NT2/D1 (cell line): ENCODE measurements at regions not wholly inside any gene's neighbourhood (a gene's known extent, or its start where the extent isn't known, plus 50 kb on each side); places are given as distances from the start of the nearest gene placed in this dataset.

ENCODE experiments used
- YY1 ChIP-seq: IDR thresholded peaks from 2 replicates; pipeline ENCODE4 v1.6.1; 2011; ENCODE audit not compliant: insufficient read length, insufficient read depth
- ZNF274 ChIP-seq: IDR thresholded peaks from 2 replicates; pipeline ENCODE4 v1.6.1; 2011; ENCODE audit warnings: mild to moderate bottlenecking, low read depth, low read length

GRCh38 chr5:155461304-155461703 lies 447.7 kb downstream of the KIF4B start:
- no peak for TF ChIP-seq YY1
- no peak for TF ChIP-seq ZNF274
